GM19351 (cell line): ENCODE measurements at regions not wholly inside any gene's neighbourhood (a gene's known extent, or its start where the extent isn't known, plus 50 kb on each side); places are given as distances from the start of the nearest gene placed in this dataset.
"Not testable (repeated sequence)": the region's sequence is repeated elsewhere in the genome, so short reads cannot be mapped to it uniquely, and the experiment has no call there.

Experiments used
- ATAC-seq: cut with Tn5 transposase; IDR thresholded peaks from one replicate; pipeline ENCODE4 v1.9.1; 2021; ENCODE audit warnings: mild to moderate bottlenecking, moderate library complexity; ENCODE audit not compliant: unreplicated experiment

DNA sequence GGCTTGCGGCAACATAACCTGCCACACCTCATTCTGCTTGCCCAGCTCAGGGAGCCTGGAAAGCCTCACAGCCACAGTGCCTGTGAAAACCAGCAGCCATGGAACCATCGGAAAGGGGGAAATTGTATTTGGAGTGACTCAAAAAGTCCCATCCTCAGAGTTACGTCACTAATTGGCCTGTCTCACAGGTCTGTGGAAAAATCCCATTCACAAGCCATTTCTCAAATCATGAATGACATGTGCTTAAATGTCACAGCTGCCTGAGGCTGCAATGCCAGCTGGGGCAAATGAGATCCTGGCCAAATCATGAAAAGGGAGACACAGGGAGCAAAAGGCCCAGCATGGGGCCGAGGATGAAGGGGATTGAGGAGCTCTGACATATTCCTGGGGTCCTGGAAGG is 486.9 kb upstream of the RAB6C start:
- no peak for ATAC-seq

DNA sequence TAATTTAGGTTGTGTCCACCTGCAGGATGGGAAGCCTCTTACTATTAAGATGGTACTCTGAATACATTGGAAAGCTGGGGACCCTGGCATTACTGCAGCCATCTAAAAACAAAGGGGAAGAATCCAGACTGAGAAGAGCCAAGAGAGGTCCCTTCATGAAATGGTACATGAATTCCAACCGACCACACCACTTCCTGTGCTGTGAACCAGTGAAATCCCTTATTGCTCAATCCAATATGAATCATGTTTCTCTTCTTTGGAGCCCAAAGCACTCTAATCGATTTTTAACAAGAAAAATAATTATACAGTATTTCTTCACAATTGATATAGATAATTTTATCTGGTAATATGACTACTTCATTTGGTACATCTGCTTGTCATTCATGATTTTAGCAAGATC is 479.7 kb upstream of the RAB6C start:
- no peak for ATAC-seq

DNA sequence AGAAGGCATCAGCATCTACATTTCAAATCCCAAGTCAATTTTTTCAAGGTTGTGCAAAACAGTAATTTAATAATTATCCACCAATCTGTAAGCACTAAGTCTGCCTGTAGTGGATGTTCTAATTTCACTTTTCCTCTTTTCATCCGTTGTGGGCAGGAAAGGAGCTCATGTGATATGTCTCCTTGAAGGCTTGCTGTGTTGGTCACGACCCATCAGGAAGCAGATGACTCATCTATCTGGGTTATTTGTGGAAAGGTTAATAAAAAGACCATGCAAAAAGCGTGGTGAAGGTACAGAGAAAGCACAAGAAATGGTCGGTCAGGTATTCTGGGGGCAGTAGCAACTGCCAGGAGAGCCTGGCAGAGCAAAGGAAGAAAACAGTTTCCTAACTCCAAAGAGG is 476.7 kb upstream of the RAB6C start:
- no peak for ATAC-seq

DNA sequence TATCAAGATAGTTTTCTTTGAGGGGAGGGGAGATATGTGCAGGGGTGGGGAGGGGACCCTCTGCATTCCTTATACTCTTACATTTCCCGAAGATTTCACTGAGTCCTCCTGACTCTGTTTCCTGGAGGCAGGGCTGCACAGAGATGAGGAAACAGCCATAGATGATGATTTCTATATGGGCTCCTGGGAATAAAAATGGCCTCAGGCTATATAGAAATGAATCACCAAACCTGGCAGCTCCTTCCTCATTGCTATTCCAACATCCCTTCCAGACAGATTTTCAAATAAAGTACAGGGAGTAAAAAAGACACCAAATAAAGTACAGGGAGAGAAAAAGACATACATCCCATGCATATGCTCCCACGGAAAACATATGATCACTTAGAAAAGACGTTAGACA is 474.8 kb upstream of the RAB6C start:
- no peak for ATAC-seq

DNA sequence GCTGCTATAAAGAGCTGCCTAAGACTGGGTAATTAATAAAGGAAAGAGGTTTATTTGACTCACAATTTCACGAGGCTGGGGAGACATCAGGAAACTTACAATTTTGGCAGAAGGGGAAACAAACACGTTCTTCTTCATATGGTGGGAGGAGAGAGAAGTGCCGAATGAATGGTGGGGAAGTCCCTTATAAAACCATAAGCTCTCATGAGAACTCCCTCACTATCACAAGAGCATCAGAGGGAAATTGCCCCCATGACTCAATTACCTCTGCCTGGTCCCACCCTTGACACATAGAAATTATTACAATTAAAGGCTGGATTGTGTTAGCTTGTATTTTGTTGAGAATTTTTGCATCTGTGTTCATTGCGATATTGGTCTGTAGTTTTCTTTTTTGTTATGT is 460.5 kb upstream of the RAB6C start:
- no peak for ATAC-seq

DNA sequence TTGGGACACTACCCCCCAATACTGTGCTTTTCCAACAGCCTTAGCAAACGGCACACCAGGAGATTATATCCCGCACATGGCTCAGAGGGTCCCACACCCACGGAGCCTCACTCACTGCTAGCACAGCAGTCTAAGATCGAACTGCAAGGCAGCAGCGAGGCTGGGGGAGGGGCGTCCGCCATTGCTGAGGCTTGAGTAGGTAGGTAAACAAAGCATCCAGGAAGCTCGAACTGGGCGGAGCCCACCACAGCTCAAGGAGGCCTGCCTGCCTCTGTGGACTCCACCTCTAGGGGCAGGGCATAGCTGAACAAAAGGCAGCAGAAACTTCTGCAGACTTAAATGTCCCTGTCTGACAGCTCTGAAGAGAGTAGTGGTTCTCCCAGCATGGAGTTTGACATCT is 447.3 kb upstream of the RAB6C start:
- ATAC-seq = not testable (repeated sequence)

DNA sequence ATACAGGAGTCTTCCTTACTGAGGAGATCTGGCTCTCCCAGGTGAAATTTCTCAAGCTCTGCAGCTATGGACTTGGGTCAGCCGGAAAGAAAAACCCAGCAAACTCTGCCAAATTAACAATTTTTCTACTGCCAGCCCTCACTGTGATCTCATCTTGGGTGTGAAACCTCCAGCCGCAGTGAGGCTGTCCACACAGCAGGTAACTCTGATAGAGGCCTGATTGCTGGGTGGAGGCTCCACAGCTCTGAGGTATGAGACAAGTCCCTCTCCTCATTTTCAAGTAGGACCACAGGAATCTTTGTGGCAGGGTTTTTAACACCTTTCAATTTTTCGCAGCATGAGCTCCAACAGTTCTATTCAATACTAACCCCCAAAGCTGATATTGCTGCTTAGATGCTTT is 430.6 kb upstream of the RAB6C start:
- ATAC-seq = no peak

DNA sequence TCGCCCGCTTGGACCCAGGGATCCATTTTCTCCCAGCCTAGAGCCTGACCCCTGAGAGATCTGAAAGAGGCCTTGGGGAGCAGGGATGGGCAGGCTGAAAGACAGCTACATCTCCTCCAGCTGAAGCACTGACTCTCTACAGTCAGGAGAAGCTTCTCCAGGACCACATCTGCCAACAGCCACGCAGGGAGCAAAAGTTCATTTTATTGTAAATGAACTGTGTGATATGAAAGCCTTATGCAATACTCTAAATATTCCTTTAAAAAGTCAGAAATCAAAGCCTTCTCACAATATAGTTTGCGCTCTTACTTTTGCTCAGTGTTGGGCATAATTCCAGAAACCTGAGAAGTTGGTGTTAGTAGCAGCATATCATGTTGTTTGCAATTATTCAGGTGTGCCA is 428.9 kb upstream of the RAB6C start:
- ATAC-seq = no peak

DNA sequence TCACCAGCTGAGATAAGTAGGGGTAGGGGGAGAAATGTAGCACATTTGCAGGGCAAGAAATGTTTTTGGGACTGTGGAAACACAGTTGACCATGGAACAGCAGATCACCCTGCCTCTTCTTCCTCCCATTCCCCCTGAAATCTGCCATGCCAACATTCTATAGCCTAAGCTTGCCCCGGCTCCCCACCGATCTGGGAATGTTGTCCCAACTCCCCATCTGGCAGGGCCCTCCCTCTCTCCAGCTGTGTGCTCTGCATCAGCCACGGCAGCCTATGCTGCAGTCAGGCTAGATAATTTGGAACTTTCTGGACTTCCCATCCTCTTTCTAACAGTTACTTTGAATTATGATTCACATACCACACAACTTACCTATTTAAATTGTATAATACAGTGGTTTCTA is 425.1 kb upstream of the RAB6C start:
- no peak for ATAC-seq

DNA sequence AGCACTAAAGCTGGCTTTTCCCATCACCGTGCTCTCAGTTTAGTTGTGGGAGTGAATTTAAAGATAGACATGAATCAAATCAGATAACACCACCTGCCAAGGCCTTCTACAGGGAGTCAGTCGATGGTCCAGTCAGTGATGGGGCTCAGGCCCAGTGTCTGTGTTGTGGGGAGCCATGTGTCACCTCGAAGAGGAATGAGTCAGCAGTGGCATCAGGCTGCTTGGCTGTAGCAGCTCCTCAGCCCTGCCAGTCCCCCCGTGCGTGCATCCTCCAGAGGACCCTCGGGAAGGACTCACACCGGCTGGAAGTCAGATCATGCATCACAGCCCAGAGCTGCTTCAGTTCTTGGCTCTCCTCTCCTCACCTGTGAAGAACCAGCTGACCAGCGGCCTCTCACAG is 420.4 kb upstream of the RAB6C start:
- no peak for ATAC-seq

DNA sequence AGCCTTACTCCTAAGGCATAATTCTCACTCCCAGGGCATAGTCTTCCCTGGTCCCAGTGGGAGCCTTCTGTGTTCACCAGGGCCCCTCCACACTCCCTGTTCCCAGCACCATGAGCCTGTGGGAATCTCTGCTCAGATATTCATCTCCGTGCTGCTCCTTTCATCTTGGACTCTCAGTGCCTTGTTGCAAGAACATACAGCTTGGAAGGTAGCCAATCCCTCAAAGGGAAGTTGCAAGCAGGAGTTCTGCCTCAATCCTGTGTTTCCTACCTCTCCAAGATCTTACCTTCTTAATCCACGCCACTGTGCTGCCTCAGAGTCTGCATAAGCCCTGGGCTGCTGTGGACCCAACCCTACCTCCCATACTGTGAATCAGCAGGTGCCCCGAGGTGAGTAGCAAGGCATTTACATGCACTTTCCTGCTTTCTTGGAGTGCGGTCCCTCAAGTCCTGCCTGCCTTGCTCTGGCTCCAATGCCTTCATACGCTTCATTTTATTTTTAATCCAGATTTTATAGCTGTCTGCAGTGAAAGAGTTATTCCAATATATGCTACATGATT is 413.8 kb upstream of the RAB6C start:
- no peak for ATAC-seq

DNA sequence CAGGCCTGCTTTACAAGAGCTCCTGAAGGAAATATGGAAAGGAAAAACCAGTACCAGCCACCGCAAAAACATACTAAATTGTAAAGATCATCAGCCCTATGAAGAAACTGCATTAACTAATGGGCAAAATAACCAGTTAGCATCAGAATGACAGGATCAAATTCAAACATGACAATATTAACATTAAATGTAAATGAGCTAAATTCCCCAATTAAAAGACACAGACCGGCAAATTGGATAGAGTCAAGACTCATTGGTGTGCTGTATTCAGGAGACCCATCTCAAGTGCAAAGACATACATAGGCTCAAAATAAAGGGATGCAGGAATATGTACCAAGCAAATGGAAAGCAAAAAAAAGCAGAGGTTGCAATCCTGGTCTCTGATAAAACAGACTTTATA is 408.7 kb upstream of the RAB6C start:
- not testable (repeated sequence) for ATAC-seq

DNA sequence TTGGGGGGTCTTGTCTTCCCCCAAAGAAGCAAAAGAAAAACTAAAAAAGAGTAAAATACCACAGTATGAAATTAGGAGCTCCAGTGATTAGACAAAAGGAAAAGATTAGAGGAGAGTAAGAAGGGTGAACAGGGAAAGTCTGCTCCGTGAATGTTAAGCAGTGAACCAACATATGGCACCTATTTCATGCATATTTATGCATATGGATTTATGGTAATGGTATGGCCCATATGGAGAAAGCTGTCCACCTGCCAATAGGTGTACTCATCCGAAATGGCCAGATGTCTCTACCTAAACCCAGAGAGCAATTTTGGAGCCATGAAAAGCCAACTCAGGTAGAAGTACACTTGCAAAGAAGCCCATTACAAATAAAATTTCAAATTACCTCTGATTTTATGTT is 404.0 kb upstream of the RAB6C start:
- ATAC-seq = no peak

DNA sequence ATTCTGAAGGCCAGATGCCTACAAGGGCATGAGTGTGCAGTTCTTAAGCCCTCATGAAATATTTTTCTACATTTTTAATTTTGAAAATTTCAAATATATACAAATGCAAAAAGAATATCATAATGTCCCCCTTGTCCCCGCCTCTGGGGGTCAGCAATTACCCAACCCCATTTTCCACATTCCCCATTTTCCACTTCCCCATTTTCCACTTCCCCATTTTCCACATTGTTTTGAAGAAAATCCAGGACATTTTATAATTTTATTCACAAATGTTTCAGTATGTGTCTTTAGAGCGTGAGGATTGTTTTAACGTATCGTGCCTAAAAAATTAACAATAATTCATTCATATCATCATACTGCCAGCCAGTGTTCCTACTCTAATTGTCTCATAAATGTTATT is 403.6 kb upstream of the RAB6C start:
- ATAC-seq = no peak

DNA sequence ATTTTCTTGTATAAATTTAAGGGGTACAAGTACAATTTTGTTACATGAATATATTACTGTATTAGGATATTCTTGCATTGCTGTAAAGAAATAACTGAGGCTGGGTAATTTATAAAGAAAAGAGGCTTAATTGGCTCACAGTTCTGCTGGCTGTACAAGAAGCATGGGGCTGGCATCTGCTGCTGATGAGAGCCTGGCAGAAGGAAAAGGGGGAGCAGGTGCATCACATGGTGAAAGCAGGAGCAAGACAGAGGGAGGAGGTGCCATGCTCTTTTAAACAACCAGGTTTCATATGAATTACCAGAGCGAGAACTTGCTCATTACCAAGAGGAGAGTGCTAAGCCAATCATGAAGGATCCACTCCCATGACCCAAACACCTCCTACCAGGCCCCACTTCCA is 399.5 kb upstream of the RAB6C start:
- no peak for ATAC-seq

DNA sequence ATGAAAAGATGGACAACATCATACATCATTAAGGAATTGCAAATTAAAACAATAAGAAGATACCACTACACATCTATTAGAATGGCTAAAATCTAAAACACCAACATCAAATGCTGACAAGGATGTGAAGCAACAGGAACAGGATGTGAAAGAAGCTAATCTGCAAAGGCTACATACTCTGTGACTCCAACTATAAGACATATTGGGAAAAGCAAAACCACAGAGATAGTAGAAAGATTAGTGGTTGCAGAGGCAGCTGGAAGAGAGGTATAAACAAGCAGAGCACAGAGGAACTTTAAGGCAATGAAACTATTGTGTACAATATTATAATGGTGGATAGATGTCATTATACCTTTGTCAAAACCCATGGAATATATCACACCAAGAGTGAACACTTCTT is 393.7 kb upstream of the RAB6C start:
- no peak for ATAC-seq

DNA sequence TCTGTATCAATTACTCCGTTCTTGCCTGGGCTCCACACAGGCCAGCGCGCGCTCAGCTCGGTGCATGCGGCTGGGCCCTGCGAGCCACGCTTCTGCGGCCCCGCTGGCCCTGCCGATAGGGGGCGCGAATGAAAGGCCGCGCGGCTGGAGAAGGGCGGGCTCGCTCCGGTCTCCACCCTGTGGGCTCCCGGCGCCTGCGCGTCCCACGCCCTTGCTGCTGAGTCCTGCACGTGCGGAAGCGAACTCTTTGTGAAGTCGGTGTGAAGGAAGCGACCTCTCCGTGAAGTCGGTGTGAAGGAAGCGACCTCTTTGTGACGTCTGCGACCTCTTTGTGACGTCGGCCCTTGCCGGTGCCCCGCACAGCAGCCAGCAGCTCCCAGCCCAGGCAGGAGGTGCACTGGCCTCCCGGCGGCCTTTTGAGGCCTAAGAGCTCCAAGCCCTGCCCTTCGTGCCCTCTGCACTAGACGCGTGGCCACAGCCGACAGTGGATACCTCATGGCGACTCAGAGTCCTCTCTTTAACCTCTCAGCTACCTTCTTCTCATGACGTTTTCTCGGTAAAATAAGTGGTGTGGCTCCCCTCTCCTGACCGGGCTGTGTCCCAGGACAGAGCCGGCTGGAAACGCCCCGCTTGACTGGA is 391.9 kb upstream of the RAB6C start:
- no peak for ATAC-seq

DNA sequence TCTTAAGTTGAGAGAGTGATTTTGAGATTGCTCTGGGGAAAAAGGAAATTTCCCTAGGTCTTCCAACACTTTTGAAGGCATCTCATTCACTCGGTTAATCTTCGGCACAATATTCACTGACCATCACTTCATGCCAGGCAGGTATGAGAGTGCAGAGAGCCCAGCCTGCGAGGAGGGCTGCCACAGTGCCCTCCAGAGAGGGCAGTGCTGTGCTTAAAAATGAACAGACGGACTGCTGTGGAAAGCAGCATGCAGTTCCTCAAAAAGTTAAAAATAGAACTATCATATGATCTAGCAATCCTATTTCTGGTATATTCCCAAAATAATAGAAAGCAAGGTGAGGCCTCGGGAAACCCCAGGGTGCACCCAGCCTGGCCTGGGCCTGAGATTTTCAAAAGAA is 374.9 kb upstream of the RAB6C start:
- ATAC-seq = no peak

DNA sequence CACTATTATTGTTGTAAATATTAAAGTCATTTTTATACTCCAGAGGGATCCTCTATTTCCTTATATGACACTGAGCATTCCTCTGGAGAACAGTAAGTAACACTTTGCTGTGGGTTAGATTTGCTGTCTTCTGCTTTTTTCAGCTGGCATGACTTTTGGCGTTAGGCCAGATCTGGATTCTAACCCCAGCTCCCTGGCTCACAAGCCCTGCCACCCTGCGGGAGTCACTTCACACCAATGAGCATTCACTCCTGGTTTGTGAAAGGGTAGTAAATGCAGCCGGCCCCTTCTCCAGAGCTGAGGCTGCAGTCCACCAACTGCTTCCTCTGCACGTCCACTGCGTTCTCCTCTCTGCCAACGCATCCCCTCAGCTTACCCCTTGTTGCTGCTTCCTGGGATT is 373.8 kb upstream of the RAB6C start:
- ATAC-seq = no peak

DNA sequence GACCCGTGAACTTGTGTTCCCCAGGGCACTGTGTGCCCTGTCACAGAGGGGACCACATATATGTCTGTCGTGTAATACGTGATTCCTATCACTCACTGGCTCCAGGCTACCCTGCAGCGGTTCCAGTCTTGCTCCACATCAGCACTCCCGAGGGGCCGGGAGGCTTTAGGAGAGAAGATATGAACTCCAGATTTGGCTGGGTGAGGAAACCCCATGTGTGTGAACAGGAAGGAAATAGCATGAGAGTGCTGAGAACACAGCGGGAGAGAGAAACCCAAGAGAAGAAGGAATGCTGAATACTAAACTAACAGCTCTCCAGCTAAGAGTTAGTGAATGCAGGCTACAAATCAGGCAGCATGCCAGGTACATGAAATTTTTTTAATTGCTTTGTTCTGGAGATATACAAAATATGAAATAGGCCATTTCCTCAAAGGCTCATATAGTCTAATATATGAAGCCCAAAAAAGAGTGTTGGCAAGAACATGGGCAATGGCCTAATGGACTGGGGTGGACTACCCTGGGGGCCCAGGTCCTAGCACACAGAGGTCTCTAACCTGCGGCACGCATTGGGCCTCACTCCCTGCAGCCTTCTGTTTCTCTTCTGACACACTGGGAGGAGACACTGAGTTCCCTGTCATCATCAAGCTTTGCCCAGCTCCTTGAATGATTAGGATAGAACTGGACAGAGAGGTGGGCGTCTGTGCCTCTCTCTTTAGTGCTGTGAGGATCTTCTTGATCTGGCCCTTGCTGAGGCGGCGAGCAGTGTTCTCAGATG is 372.8 kb upstream of the RAB6C start:
- no peak for ATAC-seq

DNA sequence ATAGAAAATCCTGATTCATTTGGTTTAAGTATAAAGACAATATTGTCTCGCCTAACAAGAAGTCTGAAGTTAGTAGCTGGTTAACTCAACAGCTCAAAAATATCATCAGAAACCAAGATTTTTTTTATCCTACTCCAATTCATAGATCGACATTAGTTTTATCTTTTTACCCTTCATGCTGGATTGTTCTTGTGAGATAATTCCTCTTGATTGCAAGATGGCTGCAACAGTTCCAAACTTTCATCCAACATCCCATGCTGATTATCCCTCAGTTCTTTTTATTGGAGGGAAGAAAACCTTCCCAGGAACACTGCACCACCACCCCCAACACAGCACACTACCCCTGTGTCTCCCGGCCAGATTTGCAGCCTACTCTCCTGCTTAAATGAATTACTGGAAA is 370.2 kb upstream of the RAB6C start:
- no peak for ATAC-seq

DNA sequence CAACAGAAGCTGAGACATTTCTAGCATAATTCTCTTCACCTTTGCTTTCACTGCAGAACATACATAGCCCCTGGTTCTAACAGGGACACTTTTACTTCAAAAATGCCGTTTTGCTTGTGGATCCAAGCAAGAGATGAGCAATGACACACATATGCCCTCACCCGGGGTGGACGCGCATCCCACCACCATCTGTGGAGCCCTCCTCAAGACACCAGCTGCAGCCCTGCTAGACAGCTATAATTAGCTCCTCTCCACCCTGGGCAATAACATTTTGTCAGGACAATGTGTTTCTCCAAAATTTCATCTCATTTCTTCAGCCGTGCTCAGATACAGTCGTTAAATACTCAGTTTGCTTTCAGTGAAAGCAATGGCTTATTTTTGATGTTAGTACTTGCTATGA is 368.7 kb upstream of the RAB6C start:
- no peak for ATAC-seq

DNA sequence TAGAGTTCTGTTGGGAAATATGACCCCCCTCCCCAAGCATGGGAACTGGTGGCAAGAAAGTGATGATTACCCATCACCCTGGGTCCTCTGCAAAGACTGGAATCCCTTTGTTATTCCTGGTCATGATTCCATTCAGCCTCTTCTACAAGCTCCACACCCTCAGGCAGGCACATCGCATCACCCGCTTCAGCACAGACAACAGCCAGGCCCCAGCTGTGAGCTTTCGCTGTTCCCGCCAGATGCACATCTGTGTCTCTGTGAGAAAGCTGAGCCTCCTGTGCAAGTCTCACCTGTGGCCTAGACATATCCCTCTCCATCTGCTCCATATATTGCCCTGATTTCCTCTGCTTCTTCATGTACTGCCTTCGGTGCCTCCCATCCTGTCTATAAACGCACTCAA is 368.0 kb upstream of the RAB6C start:
- no peak for ATAC-seq
